Astrocyte of the spinal cord (primary cell): ENCODE measurements at regions not wholly inside any gene's neighbourhood (a gene's known extent, or its start where the extent isn't known, plus 50 kb on each side); places are given as distances from the start of the nearest gene placed in this dataset.

Source experiments
- DNase-seq: peaks from one replicate; pipeline ENCODE4 v3.0.0; 2011; ENCODE audit warnings: low read depth, low spot score
- H3K4me3 ChIP-seq: 2 replicates; pipeline ENCODE4 v1.5.1; 2011; ENCODE audit warnings: low read depth, mild to moderate bottlenecking, low read length, moderate library complexity
- in situ Hi-C: cut with HindIII; loops from 2 replicates; pipeline ENCODE4 v1.10.0; 2017; ENCODE audit warnings: low sequenced_read_pairs
- TF ChIP-seq, protein P1 (sequence below): IDR thresholded peaks from 2 replicates; pipeline ENCODE4 v1.5.1; 2012; ENCODE audit warnings: low read depth, mild to moderate bottlenecking, low read length, inconsistent platforms

DNA sequence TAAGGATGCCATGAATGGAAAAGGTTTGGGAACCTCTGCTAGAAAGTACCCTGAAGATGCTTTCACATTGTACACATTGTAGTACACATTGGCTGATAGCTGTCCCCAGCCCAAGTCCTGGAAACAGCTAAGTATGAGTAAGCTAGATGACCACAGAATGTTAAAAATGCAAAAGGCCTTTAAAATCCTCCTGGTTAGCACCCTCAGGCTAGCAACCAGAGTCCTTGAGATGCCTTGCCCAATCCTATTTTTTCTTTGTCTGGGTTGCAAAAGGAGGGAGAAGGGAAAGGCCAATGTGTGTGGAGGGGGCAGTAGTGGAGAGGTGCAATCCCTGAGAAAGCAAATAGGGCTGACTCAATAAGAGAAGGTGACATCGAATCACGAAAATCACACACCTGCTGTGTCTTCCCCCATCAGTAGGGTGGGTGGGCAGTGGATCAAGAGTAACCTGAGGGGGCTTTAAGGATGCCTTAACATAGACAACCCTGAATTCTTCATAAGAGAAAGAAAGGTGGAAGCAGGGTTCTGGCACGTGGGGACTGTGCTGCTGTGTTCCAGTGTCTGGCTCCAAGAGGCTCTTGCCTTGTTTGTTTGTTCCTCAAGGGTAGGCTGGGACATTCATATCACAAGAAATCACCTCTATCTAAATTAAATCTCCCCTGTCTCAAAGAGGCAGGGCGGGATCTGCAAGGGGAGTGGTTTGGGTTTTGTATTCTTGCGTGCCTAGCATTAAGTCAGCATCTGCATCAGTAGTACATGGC lies 266.2 kb upstream of the PLXNA2 start:
- no peak overlapping the region for H3K4me3 ChIP-seq
- TF ChIP-seq, protein P1, sequence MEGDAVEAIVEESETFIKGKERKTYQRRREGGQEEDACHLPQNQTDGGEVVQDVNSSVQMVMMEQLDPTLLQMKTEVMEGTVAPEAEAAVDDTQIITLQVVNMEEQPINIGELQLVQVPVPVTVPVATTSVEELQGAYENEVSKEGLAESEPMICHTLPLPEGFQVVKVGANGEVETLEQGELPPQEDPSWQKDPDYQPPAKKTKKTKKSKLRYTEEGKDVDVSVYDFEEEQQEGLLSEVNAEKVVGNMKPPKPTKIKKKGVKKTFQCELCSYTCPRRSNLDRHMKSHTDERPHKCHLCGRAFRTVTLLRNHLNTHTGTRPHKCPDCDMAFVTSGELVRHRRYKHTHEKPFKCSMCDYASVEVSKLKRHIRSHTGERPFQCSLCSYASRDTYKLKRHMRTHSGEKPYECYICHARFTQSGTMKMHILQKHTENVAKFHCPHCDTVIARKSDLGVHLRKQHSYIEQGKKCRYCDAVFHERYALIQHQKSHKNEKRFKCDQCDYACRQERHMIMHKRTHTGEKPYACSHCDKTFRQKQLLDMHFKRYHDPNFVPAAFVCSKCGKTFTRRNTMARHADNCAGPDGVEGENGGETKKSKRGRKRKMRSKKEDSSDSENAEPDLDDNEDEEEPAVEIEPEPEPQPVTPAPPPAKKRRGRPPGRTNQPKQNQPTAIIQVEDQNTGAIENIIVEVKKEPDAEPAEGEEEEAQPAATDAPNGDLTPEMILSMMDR: no peak
- in situ Hi-C loops: no loop called here
- peak; percentile 58 for DNase-seq

GRCh38 chr1:208511242-208511860 lies 267.2 kb upstream of the PLXNA2 start:
- in situ Hi-C loops: no loop called here
- TF ChIP-seq, protein P1: no peak
- H3K4me3 ChIP-seq: no peak overlapping the region
- DNase-seq: no peak

GRCh38 chr1:208513799-208514198 lies 269.6 kb upstream of the PLXNA2 start:
- no peak overlapping the region for H3K4me3 ChIP-seq
- no peak for DNase-seq
- in situ Hi-C loops: no loop called here
- TF ChIP-seq, protein P1: no peak

DNA sequence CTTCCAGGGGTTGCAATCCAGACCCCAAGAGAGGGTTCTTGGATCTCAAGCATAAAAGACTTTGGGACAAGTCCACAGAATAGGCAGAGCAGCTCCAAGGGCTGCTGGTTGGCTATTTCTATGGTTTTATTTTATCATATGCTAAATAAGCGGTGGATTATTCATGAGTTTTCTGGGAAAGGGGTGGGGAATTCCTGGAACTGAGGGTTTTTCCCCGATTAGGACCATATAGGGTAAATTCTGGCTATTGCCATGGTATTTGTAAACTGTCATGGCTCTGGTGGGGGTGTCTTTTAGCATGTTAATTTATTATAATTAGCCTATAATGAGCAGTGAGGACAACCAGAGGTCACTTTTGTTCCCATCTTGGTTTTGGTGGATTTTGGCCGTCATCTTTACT lies 270.9 kb upstream of the PLXNA2 start:
- no peak for DNase-seq
- no peak overlapping the region for H3K4me3 ChIP-seq
- TF ChIP-seq, protein P1: no peak
- in situ Hi-C loops: no loop called here

GRCh38 chr1:208516780-208517179 lies 272.6 kb upstream of the PLXNA2 start:
- DNase-seq: no peak
- no peak overlapping the region for H3K4me3 ChIP-seq
- TF ChIP-seq, protein P1: no peak
- in situ Hi-C loops: no loop called here

- in situ Hi-C loops: no loop called here
- DNase-seq: no peak
- TF ChIP-seq, protein P1: no peak
- H3K4me3 ChIP-seq: no peak overlapping the region
These were observed 276.4 kb upstream of the PLXNA2 start for GRCh38 chr1:208520438-208521099.
